ENCODE measurements at regions not wholly inside any gene's neighbourhood (a gene's known extent, or its start where the extent isn't known, plus 50 kb on each side); places are given as distances from the start of the nearest gene placed in this dataset.

DNA sequence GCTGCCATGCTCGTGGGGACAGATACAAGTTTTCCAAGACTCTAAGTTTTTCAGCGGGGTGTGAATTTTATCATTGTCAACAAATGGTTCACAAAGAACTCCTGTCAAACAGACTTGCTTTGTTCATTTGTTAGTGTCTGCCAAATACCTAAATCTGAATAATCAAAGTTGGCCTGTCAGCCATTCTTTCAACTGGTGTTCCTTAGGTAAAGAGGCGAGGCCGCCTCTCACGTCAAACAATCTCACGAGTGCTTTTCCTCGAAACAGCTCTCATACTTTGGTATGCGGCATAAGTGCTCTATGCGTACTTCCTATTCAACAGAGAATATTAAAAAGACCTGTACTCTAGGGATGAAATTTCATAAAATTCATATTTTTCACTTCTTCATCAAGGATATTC is 51.4 kb upstream of the KANK4 start:
- no peak overlapping the region for H3K4me3 ChIP-seq
- 86 to 89% (median 88%) methylated on average over 9 of the region's 9 CpGs for WGBS, 4 donors
- no peak overlapping the region for H3K27ac ChIP-seq
- no peaks in the 10 kb centered on the region for H3K9me3 ChIP-seq (replicated peaks in 1 of 3)
- no peaks in the 10 kb centered on the region for H3K4me1 ChIP-seq (replicated peaks in 1 of 2)
- TF ChIP-seq, protein P1, sequence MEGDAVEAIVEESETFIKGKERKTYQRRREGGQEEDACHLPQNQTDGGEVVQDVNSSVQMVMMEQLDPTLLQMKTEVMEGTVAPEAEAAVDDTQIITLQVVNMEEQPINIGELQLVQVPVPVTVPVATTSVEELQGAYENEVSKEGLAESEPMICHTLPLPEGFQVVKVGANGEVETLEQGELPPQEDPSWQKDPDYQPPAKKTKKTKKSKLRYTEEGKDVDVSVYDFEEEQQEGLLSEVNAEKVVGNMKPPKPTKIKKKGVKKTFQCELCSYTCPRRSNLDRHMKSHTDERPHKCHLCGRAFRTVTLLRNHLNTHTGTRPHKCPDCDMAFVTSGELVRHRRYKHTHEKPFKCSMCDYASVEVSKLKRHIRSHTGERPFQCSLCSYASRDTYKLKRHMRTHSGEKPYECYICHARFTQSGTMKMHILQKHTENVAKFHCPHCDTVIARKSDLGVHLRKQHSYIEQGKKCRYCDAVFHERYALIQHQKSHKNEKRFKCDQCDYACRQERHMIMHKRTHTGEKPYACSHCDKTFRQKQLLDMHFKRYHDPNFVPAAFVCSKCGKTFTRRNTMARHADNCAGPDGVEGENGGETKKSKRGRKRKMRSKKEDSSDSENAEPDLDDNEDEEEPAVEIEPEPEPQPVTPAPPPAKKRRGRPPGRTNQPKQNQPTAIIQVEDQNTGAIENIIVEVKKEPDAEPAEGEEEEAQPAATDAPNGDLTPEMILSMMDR (IDR thresholded peaks at IDR 0.05) = no peak
- TF ChIP-seq POLR2A (IDR thresholded peaks at IDR 0.05) = no peak
- H3K27me3 ChIP-seq = no peaks in the 10 kb centered on the region
- DNase-seq = no peak
- intact Hi-C loops (cut with DNase I) = no loop called here
- H3K36me3 ChIP-seq (replicated peaks in 1 of 2) = no peaks in the 10 kb centered on the region

GRCh38 chr1:62371375-62371774 is 52.1 kb upstream of the KANK4 start:
- Histone ChIP-seq H3K4me3 (no peak overlapping the region), H3K9me3 (replicated peaks in 1 of 3) (no peaks in the 10 kb centered on the region), H3K27me3 (no peaks in the 10 kb centered on the region), H3K27ac (no peak overlapping the region), H3K4me1 (replicated peaks in 1 of 2) (no peaks in the 10 kb centered on the region), H3K36me3 (replicated peaks in 1 of 2) (no peaks in the 10 kb centered on the region)
- 66 to 82% (median 72%) methylated on average over 2 of the region's 2 CpGs for WGBS, 4 donors
- TF ChIP-seq, protein P1 (IDR thresholded peaks at IDR 0.05) = no peak
- TF ChIP-seq POLR2A (IDR thresholded peaks at IDR 0.05) = no peak
- intact Hi-C loops (cut with DNase I) = no loop called here
- DNase-seq = no peak

GRCh38 chr1:62373221-62373620 is 54.0 kb upstream of the KANK4 start:
- intact Hi-C loops (cut with DNase I) = no loop called here
- H3K4me3 ChIP-seq = no peak overlapping the region
- DNase-seq = no peak
- WGBS, 4 donors = 85 to 90% (median 88%) methylated on average over 5 of the region's 5 CpGs
- H3K9me3 ChIP-seq (replicated peaks in 1 of 3) = no peaks in the 10 kb centered on the region
- H3K27me3 ChIP-seq = no peaks in the 10 kb centered on the region
- TF ChIP-seq, protein P1 (IDR thresholded peaks at IDR 0.05) = no peak
- TF ChIP-seq POLR2A (IDR thresholded peaks at IDR 0.05) = no peak
- H3K36me3 ChIP-seq (replicated peaks in 1 of 2) = no peaks in the 10 kb centered on the region
- H3K4me1 ChIP-seq (replicated peaks in 1 of 2) = no peaks in the 10 kb centered on the region
- H3K27ac ChIP-seq = no peak overlapping the region

DNA sequence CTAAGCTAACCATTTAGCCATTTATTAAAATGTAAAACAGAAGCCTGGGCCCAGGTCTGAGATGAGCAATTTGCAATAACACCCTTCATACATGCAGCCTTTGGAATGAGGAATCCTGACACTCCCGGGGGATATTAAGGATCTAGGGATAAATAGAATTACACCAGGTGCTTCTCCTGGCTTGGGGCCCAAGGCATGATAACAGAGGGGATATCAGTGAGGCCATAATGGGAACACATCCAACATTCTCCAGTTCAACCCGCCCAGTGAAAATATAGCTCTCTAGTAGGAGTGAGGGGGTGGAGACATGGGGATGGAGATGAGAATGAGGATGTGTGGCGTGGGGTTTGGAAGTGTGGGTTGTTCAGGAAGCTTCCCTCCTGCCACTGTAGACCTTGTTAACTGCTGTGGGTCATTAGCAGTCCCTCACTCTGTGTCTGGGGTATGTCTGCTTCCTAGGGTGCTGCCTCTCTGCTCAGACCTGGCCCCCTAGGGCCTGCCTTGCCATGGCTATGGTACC is 57.9 kb upstream of the KANK4 start:
- Histone ChIP-seq H3K27me3 (no peaks in the 10 kb centered on the region), H3K27ac (no peak overlapping the region), H3K9me3 (replicated peaks in 1 of 3) (no peaks in the 10 kb centered on the region), H3K4me3 (no peak overlapping the region), H3K4me1 (replicated peaks in 1 of 2) (no peaks in the 10 kb centered on the region), H3K36me3 (replicated peaks in 1 of 2) (no peaks in the 10 kb centered on the region)
- no peak for DNase-seq
- intact Hi-C loops (cut with DNase I) = no loop called here
- no peak for TF ChIP-seq POLR2A (IDR thresholded peaks at IDR 0.05)
- TF ChIP-seq, protein P1 (IDR thresholded peaks at IDR 0.05) = no peak
- 81 to 86% (median 84%) methylated on average over 3 of the region's 3 CpGs for WGBS, 4 donors

Data from adrenal gland (tissue), 9 donors.